HepG2 (cell line): ENCODE measurements at regions not wholly inside any gene's neighbourhood (a gene's known extent, or its start where the extent isn't known, plus 50 kb on each side); places are given as distances from the start of the nearest gene placed in this dataset.

ENCODE experiments used
- ATAC-seq: fragments of 200-7000 bp; cut with Tn5 transposase; 3 replicates; pipeline ENCODE4 v1.9.1; 2020; ENCODE audit warnings: mild to moderate bottlenecking, moderate library complexity
- BruUV-seq: library from RNA; stranded (reverse); fragments of 400-500 nt; replicated peaks from 2 replicates; lab custom pipeline; 2021; lab: Mats Ljungman, UMichigan
- CTCF ChIA-PET: fragments of 300-600 bp; formaldehyde crosslinking; extraction: SDS; loops from one replicate; lab custom pipeline; 2021; ENCODE audit warnings: low total read pairs, inconsistent platforms, low intra/inter-chr PET ratio; lab: Yijun Ruan, JAX
- POLR2A ChIA-PET: fragments of 350-600 bp; sonication (Branson Sonifier 250); formaldehyde crosslinking; loops from one replicate; lab custom pipeline; 2020; ENCODE audit warnings: antibody characterized with exemption, inconsistent platforms; lab: Yijun Ruan, JAX
- DNase-seq: peaks from one replicate; pipeline ENCODE4 v3.0.0-alpha.2; 2015; ENCODE audit warnings: low spot score
- FAIRE-seq: peaks from 3 replicates; lab custom pipeline; 2011; peaks lifted over from hg19 to GRCh38; lab: Jason Lieb, UNC
- H2AFZ ChIP-seq: one replicate; pipeline ENCODE4 v1.6.1; 2011; ENCODE audit warnings: low read length, inconsistent platforms
- H3K27ac ChIP-seq: fragments of 300-600 bp; 3 replicates; pipeline ENCODE4 v1.8.0; 2011; ENCODE audit warnings: mixed run types, mild to moderate bottlenecking, mixed read lengths, low read length, inconsistent platforms; ENCODE audit not compliant: insufficient read depth; ENCODE audit errors: extremely low read length
- H3K27me3 ChIP-seq, 2 experiments: fragments of 200-600 bp in 1 of 2; 2 replicates in 1 of 2; 3 replicates in 1 of 2; pipeline versions ENCODE4 v1.6.0 to v1.8.0; 2011; ENCODE audit warnings: low read length in 2 of 2, mild to moderate bottlenecking in 2 of 2, moderate library complexity in 2 of 2, inconsistent platforms in 1 of 2; ENCODE audit not compliant: insufficient read depth in 2 of 2, control insufficient read depth in 1 of 2
- H3K36me3 ChIP-seq, 2 experiments: fragments of 200-600 bp in 1 of 2; replicated peaks in 1 of 2; 2 replicates in 1 of 2; 3 replicates in 1 of 2; pipeline versions ENCODE4 v1.5.1 to v1.8.0; 2011; ENCODE audit warnings: low read length in 2 of 2, inconsistent platforms in 1 of 2; ENCODE audit not compliant: insufficient read depth in 2 of 2, control insufficient read depth in 1 of 2
- H3K4me1 ChIP-seq: 2 replicates; pipeline ENCODE4 v1.5.1; 2012; ENCODE audit warnings: low read length, inconsistent platforms; ENCODE audit not compliant: insufficient read depth
- H3K4me2 ChIP-seq: 2 replicates; pipeline ENCODE4 v1.6.0; 2011; ENCODE audit warnings: low read depth, low read length, inconsistent platforms
- H3K4me3 ChIP-seq, 3 experiments: fragments of 200-600 bp in 1 of 3; sonication (generic), shearing (Covaris generic) in 1 of 3; replicated peaks in 1 of 3; 2 replicates each; pipeline ENCODE4 v1.5.1; 2011 to 2016; ENCODE audit warnings: low read length in 3 of 3, inconsistent platforms in 2 of 3, low read depth in 2 of 3, mild to moderate bottlenecking in 2 of 3, control low read depth in 1 of 3, mixed read lengths in 1 of 3; ENCODE audit not compliant: insufficient read depth in 1 of 3
- H3K79me2 ChIP-seq: one replicate; pipeline ENCODE4 v1.6.1; 2011; ENCODE audit warnings: low read length, inconsistent platforms; ENCODE audit not compliant: insufficient read depth
- H3K9ac ChIP-seq: 2 replicates; pipeline ENCODE4 v1.6.0; 2011; ENCODE audit warnings: mild to moderate bottlenecking, low read depth, low read length, inconsistent platforms; ENCODE audit not compliant: insufficient read depth
- H3K9me3 ChIP-seq: 2 replicates; pipeline ENCODE4 v1.5.1; 2012; ENCODE audit warnings: mild to moderate bottlenecking, low read length
- H4K20me1 ChIP-seq: 2 replicates; pipeline ENCODE4 v1.6.0; 2011; ENCODE audit warnings: inconsistent platforms, mild to moderate bottlenecking, low read length, moderate library complexity; ENCODE audit not compliant: insufficient read depth
- BCL6 ChIP-seq: IDR thresholded peaks from 2 replicates; pipeline ENCODE4 v1.6.1; 2016; ENCODE audit warnings: missing genetic modification reagents, missing compliant biosample characterization
- CAMTA2 ChIP-seq: sonication (generic); formaldehyde crosslinking; IDR thresholded peaks from 2 replicates; pipeline ENCODE4 v1.4.0; 2020; ENCODE audit warnings: mild to moderate bottlenecking, missing genetic modification reagents, borderline replicate concordance
- KDM5B ChIP-seq: sonication (generic); formaldehyde crosslinking; IDR thresholded peaks from 2 replicates; pipeline ENCODE4 v1.4.0; 2020; ENCODE audit warnings: missing genetic modification reagents, mild to moderate bottlenecking, borderline replicate concordance
- PHF8 ChIP-seq: sonication (generic); formaldehyde crosslinking; IDR thresholded peaks from 2 replicates; pipeline ENCODE4 v1.5.0; 2020; ENCODE audit warnings: missing genetic modification reagents
- PITX1 ChIP-seq: sonication (generic); formaldehyde crosslinking; IDR thresholded peaks from 2 replicates; pipeline ENCODE4 v1.5.1; 2020; ENCODE audit warnings: mild to moderate bottlenecking, missing genetic modification reagents
- POLR2AphosphoS5 ChIP-seq: IDR thresholded peaks from 2 replicates; pipeline ENCODE4 v1.6.1; 2012; ENCODE audit warnings: low read depth, low read length
- RFX3 ChIP-seq: IDR thresholded peaks from 2 replicates; pipeline ENCODE4 v1.6.1; 2016; ENCODE audit warnings: missing biosample characterization, missing genetic modification reagents
- ZBTB38 ChIP-seq: sonication (generic); formaldehyde crosslinking; IDR thresholded peaks from 2 replicates; pipeline ENCODE4 v1.5.1; 2020; ENCODE audit warnings: mild to moderate bottlenecking, missing genetic modification reagents
- ZBTB7A ChIP-seq: sonication (generic); formaldehyde crosslinking; IDR thresholded peaks from 2 replicates; pipeline ENCODE4 v1.8.0; 2022; ENCODE audit warnings: mild to moderate bottlenecking, missing genetic modification reagents
- ZFP36 ChIP-seq: fragments of 150-350 bp; IDR thresholded peaks from 2 replicates; pipeline ENCODE4 v1.6.1; 2018; ENCODE audit warnings: borderline replicate concordance, low read length, low read depth; ENCODE audit not compliant: partially characterized antibody
- ZNF138 ChIP-seq: sonication (generic); formaldehyde crosslinking; IDR thresholded peaks from 2 replicates; pipeline ENCODE4 v1.5.0; 2020; ENCODE audit warnings: mild to moderate bottlenecking, low read depth, missing genetic modification reagents
- ZNF430 ChIP-seq: sonication (generic); formaldehyde crosslinking; IDR thresholded peaks from 2 replicates; pipeline ENCODE4 v1.9.0; 2021; ENCODE audit warnings: mild to moderate bottlenecking, missing genetic modification reagents
- ZNF557 ChIP-seq: sonication (generic); formaldehyde crosslinking; IDR thresholded peaks from 2 replicates; pipeline ENCODE4 v1.4.0; 2020; ENCODE audit warnings: missing genetic modification reagents
- WGBS: methylation state at CpG from one replicate; pipeline ENCODE4 v1.1.6; 2017; ENCODE audit warnings: low lambda C conversion rate; 5-methylcytosine and 5-hydroxymethylcytosine counted together
- in situ Hi-C: cut with HindIII; loops from 2 replicates; pipeline ENCODE4 v1.10.0; 2017; ENCODE audit warnings: low pct_unique_long_range_greater_than_20kb; ENCODE audit not compliant: extremely low pct_ligation_motif_present
- intact Hi-C: fragments of 100-400 bp; cut with micrococcal nuclease; formaldehyde crosslinking; loops from one replicate; pipeline ENCODE4 v1.10.0; 2022; ENCODE audit not compliant: unreplicated experiment
- TF ChIP-seq, protein P1 (sequence below): IDR thresholded peaks from 2 replicates; pipeline ENCODE4 v1.6.1; 2016; ENCODE audit warnings: missing compliant biosample characterization, missing genetic modification reagents, borderline replicate concordance
- TF ChIP-seq, protein P2 (sequence below): sonication (generic); formaldehyde crosslinking; IDR thresholded peaks from 2 replicates; pipeline ENCODE4 v1.5.0; 2020; ENCODE audit warnings: missing genetic modification reagents
- TF ChIP-seq, protein P3 (sequence below): sonication (generic); formaldehyde crosslinking; IDR thresholded peaks from 2 replicates; pipeline ENCODE4 v1.5.1; 2020; ENCODE audit warnings: mild to moderate bottlenecking, missing genetic modification reagents, borderline replicate concordance
- TF ChIP-seq, protein P4 (sequence below): sonication (generic); formaldehyde crosslinking; IDR thresholded peaks from 2 replicates; pipeline ENCODE4 v1.5.0; 2020; ENCODE audit warnings: mild to moderate bottlenecking, missing genetic modification reagents

DNA sequence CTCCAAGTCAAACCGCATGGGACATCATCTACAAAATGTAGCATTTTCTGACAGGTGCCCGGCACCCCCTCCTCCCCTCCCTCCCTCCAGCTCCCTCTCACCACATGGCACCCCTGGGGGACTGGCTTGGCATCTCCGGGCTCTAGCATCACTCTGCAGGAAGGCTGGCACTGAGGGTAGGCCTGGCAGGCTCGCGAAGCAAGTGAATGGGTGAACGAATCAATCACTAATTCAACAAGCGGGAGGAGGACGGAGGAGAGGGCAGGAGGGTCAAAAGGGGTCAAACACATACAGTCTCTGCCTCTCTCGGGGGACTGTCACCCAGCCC, 155.7 kb downstream of the NUP210 start:
- BruUV-seq: no TSS peak
- Histone ChIP-seq H3K36me3 (peaks cover 0 to 3% of the 10 kb centered on the region in 2 experiments; a peak in 1 of 5 replicates), H3K79me2 (peaks cover 58% of the 10 kb centered on the region), H2AFZ (no peak overlapping the region), H3K9me3 (no peaks in the 10 kb centered on the region), H4K20me1 (no peaks in the 10 kb centered on the region), H3K4me3 (peak overlapping the region in 1 of 3 experiments; percentile 17; a peak in 1 of 6 replicates), H3K9ac (peak overlapping the region; percentile 55), H3K4me2 (peak overlapping the region; percentile 66), H3K27ac (peak overlapping the region; percentile 93), H3K27me3 (no peaks in the 10 kb centered on the region), H3K4me1 (peaks cover 79% of the 10 kb centered on the region)
- ChIA-PET POLR2A (interaction anchor here (0.8 to 1.9 kb wide), 3 partner anchors 10 to 17 kb away, joined by 3 to 18 read pairs (median 6); no protein-coding TSS in a partner anchor), CTCF (no interaction called here)
- 70% methylated on average over 7 of the region's 9 CpGs for WGBS
- DNase-seq (no peak), ATAC-seq (peak; percentile 0; the same call in 1 of the 3 replicates), FAIRE-seq (no peak)
- intact Hi-C loops (loop anchor here (1.0 kb wide), 2 partner anchors 17 to 33 kb away; no protein-coding TSS in a partner anchor), in situ Hi-C loops (no loop called here)
- TF ChIP-seq, protein P1, sequence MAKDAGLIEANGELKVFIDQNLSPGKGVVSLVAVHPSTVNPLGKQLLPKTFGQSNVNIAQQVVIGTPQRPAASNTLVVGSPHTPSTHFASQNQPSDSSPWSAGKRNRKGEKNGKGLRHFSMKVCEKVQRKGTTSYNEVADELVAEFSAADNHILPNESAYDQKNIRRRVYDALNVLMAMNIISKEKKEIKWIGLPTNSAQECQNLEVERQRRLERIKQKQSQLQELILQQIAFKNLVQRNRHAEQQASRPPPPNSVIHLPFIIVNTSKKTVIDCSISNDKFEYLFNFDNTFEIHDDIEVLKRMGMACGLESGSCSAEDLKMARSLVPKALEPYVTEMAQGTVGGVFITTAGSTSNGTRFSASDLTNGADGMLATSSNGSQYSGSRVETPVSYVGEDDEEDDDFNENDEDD (CRISPR knock-in tag): no peak
- no peak for TF ChIP-seq ZNF138 (CRISPR knock-in tag)
- 0 out of 2 replicates have a peak, but pooled peaks have one; percentile 18 for TF ChIP-seq ZBTB38 (CRISPR knock-in tag)
- TF ChIP-seq, protein P2, sequence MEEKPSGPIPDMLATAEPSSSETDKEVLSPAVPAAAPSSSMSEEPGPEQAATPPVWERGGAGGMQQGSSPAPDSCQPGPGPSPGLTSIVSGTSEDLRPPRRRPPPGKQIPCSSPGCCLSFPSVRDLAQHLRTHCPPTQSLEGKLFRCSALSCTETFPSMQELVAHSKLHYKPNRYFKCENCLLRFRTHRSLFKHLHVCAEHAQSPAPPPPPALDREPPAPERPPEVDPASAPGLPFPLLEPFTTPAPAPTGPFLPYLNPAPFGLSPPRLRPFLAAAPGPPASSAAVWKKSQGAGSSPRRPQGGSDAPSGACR (CRISPR knock-in tag): no peak
- TF ChIP-seq, protein P3, sequence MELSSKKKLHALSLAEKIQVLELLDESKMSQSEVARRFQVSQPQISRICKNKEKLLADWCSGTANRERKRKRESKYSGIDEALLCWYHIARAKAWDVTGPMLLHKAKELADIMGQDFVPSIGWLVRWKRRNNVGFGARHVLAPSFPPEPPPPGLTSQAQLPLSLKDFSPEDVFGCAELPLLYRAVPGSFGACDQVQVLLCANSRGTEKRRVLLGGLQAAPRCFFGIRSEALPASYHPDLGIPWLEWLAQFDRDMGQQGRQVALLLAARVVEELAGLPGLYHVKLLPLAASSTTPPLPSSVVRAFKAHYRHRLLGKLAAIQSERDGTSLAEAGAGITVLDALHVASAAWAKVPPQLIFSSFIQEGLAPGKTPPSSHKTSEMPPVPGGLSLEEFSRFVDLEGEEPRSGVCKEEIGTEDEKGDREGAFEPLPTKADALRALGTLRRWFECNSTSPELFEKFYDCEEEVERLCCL (CRISPR knock-in tag): 0 out of 2 replicates have a peak, but pooled peaks have one; percentile 20
- TF ChIP-seq ZNF430 (CRISPR knock-in tag): 0 out of 2 replicates have a peak, but pooled peaks have one; percentile 51
- no peak for TF ChIP-seq RFX3 (CRISPR knock-in tag)
- TF ChIP-seq BCL6 (CRISPR knock-in tag): no peak
- TF ChIP-seq POLR2AphosphoS5: no peak
- no peak for TF ChIP-seq ZNF557 (CRISPR knock-in tag)
- TF ChIP-seq PITX1 (CRISPR knock-in tag): no peak
- peak; percentile 77; the same call in 1 of the 2 replicates for TF ChIP-seq CAMTA2
- peak; percentile 22; the same call in 1 of the 2 replicates for TF ChIP-seq KDM5B (CRISPR knock-in tag)
- TF ChIP-seq ZBTB7A (CRISPR knock-in tag): peak; percentile 11; the same call in 1 of the 2 replicates
- TF ChIP-seq, protein P4, sequence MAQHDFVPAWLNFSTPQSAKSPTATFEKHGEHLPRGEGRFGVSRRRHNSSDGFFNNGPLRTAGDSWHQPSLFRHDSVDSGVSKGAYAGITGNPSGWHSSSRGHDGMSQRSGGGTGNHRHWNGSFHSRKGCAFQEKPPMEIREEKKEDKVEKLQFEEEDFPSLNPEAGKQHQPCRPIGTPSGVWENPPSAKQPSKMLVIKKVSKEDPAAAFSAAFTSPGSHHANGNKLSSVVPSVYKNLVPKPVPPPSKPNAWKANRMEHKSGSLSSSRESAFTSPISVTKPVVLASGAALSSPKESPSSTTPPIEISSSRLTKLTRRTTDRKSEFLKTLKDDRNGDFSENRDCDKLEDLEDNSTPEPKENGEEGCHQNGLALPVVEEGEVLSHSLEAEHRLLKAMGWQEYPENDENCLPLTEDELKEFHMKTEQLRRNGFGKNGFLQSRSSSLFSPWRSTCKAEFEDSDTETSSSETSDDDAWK (CRISPR knock-in tag): no peak
- TF ChIP-seq PHF8 (CRISPR knock-in tag): peak; percentile 12; the same call in 1 of the 2 replicates
- TF ChIP-seq ZFP36: no peak
